Trophoblast cell (in vitro differentiated cells and primary cell): ENCODE measurements at regions not wholly inside any gene's neighbourhood (a gene's known extent, or its start where the extent isn't known, plus 50 kb on each side); places are given as distances from the start of the nearest gene placed in this dataset.

Experiments
- DNase-seq, 2 donors: peaks; one replicate each; pipeline ENCODE4 v3.0.0-alpha.2; 2016
- H2AFZ ChIP-seq: 2 replicates; pipeline ENCODE4 v1.6.1; 2013; ENCODE audit warnings: low read length, moderate library complexity, mild to moderate bottlenecking; ENCODE audit not compliant: insufficient read depth, poor library complexity
- H2AK5ac ChIP-seq: 2 replicates; pipeline ENCODE4 v1.6.1; 2013; ENCODE audit warnings: mild to moderate bottlenecking, low read length
- H2BK120ac ChIP-seq: 2 replicates; pipeline ENCODE4 v1.6.1; 2013; ENCODE audit warnings: low read length, mild to moderate bottlenecking, moderate library complexity; ENCODE audit not compliant: insufficient read depth, poor library complexity
- H2BK12ac ChIP-seq: 2 replicates; pipeline ENCODE4 v1.6.1; 2013; ENCODE audit warnings: mild to moderate bottlenecking, low read length, moderate library complexity
- H2BK5ac ChIP-seq: 2 replicates; pipeline ENCODE4 v1.6.1; 2013; ENCODE audit warnings: low read length, low read depth, moderate library complexity, mild to moderate bottlenecking; ENCODE audit not compliant: poor library complexity
- H3K14ac ChIP-seq: 2 replicates; pipeline ENCODE4 v1.6.1; 2013; ENCODE audit warnings: mild to moderate bottlenecking, low read length
- H3K18ac ChIP-seq: 2 replicates; pipeline ENCODE4 v1.6.1; 2013; ENCODE audit warnings: mild to moderate bottlenecking, low read length
- H3K23ac ChIP-seq: 2 replicates; pipeline ENCODE4 v1.6.1; 2013; ENCODE audit warnings: low read length
- H3K27ac ChIP-seq: 2 replicates; pipeline ENCODE4 v1.5.1; 2013; ENCODE audit warnings: low read depth, mild to moderate bottlenecking, inconsistent platforms, low read length, moderate library complexity
- H3K27me3 ChIP-seq: 2 replicates; pipeline ENCODE4 v1.6.1; 2013; ENCODE audit warnings: inconsistent platforms, mild to moderate bottlenecking, low read length, moderate library complexity; ENCODE audit not compliant: insufficient read depth
- H3K36me3 ChIP-seq, 2 experiments: 1 replicate in 1 of 2; 2 replicates in 1 of 2; pipeline ENCODE4 v1.6.1; 2013; ENCODE audit warnings: low read length in 2 of 2, mild to moderate bottlenecking in 2 of 2, moderate library complexity in 1 of 2; ENCODE audit not compliant: insufficient read depth in 2 of 2, control insufficient read depth in 1 of 2
- H3K4ac ChIP-seq: 2 replicates; pipeline ENCODE4 v1.6.1; 2013; ENCODE audit warnings: low read depth, mild to moderate bottlenecking, low read length, moderate library complexity
- H3K4me1 ChIP-seq, 2 experiments: 1 replicate in 1 of 2; 2 replicates in 1 of 2; pipeline ENCODE4 v1.6.1; 2013; ENCODE audit warnings: low read length in 2 of 2, mild to moderate bottlenecking in 2 of 2, moderate library complexity in 1 of 2; ENCODE audit not compliant: insufficient read depth in 2 of 2, control insufficient read depth in 1 of 2
- H3K4me2 ChIP-seq: 2 replicates; pipeline ENCODE4 v1.6.1; 2013; ENCODE audit warnings: inconsistent platforms, mild to moderate bottlenecking, low read length, moderate library complexity
- H3K4me3 ChIP-seq: 2 replicates; pipeline ENCODE4 v1.5.1; 2013; ENCODE audit warnings: mild to moderate bottlenecking, low read depth, low read length, inconsistent platforms
- H3K79me1 ChIP-seq: one replicate; pipeline ENCODE4 v1.6.1; 2013; ENCODE audit warnings: low read length
- H3K79me2 ChIP-seq: 2 replicates; pipeline ENCODE4 v1.6.1; 2013; ENCODE audit warnings: low read length, mild to moderate bottlenecking; ENCODE audit not compliant: control insufficient read depth, insufficient read depth, poor library complexity
- H3K9ac ChIP-seq: 2 replicates; pipeline ENCODE4 v1.6.1; 2013; ENCODE audit warnings: mild to moderate bottlenecking, low read length
- H3K9me3 ChIP-seq: 2 replicates; pipeline ENCODE4 v1.6.1; 2013; ENCODE audit warnings: low read depth, mild to moderate bottlenecking, control low read depth, inconsistent platforms, low read length; ENCODE audit not compliant: insufficient read depth
- H4K12ac ChIP-seq: 2 replicates; pipeline ENCODE4 v1.6.1; 2013; ENCODE audit warnings: low read depth, mild to moderate bottlenecking, low read length, moderate library complexity
- H4K8ac ChIP-seq: 2 replicates; pipeline ENCODE4 v1.6.1; 2013; ENCODE audit warnings: low read depth, mild to moderate bottlenecking, low read length, moderate library complexity
- H4K91ac ChIP-seq: one replicate; pipeline ENCODE4 v1.6.1; 2013; ENCODE audit warnings: low read depth, mild to moderate bottlenecking, low read length, moderate library complexity
- WGBS: extraction: QIAGEN DNeasy Blood & Tissue Kit; methylation state at CpG from one replicate; pipeline ENCODE4 v1.1.7; 2013; ENCODE audit warnings: missing lambda C conversion rate; ENCODE audit not compliant: insufficient read length, insufficient coverage; ENCODE audit errors: extremely low coverage; 5-methylcytosine and 5-hydroxymethylcytosine counted together

- Histone ChIP-seq H3K79me1 (no peaks in the 10 kb centered on the region), H2BK12ac (no peak overlapping the region), H3K36me3 (no peaks in the 10 kb centered on the region), H3K4me2 (no peak overlapping the region), H3K4me3 (no peak overlapping the region), H3K14ac (no peak overlapping the region), H3K18ac (no peak overlapping the region), H4K8ac (no peak overlapping the region), H4K12ac (no peak overlapping the region), H3K27me3 (no peaks in the 10 kb centered on the region), H2AK5ac (no peak overlapping the region), H3K9me3 (no peaks in the 10 kb centered on the region), H3K9ac (no peak overlapping the region), H4K91ac (no peak overlapping the region), H2BK120ac (no peak overlapping the region), H2BK5ac (no peak overlapping the region), H3K23ac (no peak overlapping the region), H3K79me2 (no peaks in the 10 kb centered on the region), H2AFZ (no peak overlapping the region), H3K4ac (no peak overlapping the region), H3K4me1 (no peaks in the 10 kb centered on the region), H3K27ac (no peak overlapping the region)
- DNase-seq: no peak
- WGBS: no CpG with 5 or more reads among the region's 1 CpG
Measured at GRCh38 chr13:86313421-86313820, 514.2 kb upstream of the SLITRK6 start.

- Histone ChIP-seq H4K8ac (no peak overlapping the region), H3K23ac (no peak overlapping the region), H3K36me3 (no peaks in the 10 kb centered on the region), H3K4me1 (no peaks in the 10 kb centered on the region), H2BK12ac (no peak overlapping the region), H2AFZ (no peak overlapping the region), H4K12ac (no peak overlapping the region), H3K4me3 (no peak overlapping the region), H3K79me2 (no peaks in the 10 kb centered on the region), H3K9me3 (no peaks in the 10 kb centered on the region), H3K4me2 (no peak overlapping the region), H3K79me1 (no peaks in the 10 kb centered on the region), H3K27me3 (no peaks in the 10 kb centered on the region), H3K9ac (no peak overlapping the region), H2AK5ac (no peak overlapping the region), H4K91ac (no peak overlapping the region), H3K27ac (no peak overlapping the region), H3K4ac (no peak overlapping the region), H2BK5ac (no peak overlapping the region), H3K18ac (no peak overlapping the region), H3K14ac (no peak overlapping the region), H2BK120ac (no peak overlapping the region)
- DNase-seq: no peak
- WGBS: no CpG with 5 or more reads among the region's 3 CpGs
Measured at GRCh38 chr13:86318450-86318849, 519.2 kb upstream of the SLITRK6 start.

DNA sequence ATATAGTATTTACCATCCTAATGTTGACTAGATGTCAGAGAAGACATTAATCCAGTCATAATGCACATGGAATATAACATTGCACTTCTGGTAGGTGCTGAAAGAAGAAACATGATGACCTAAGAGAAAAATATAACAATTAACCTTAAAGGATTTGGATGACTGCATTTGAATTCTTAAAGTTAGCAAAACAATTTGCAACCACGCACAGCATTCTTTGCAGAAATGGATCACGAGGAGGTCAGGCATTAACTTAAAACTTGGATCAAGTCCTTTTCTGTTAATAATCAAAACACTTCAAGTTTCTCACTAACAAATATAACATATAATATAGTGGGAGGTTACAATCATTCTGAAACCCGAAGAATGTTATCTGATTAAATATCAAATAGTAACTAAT is 525.0 kb upstream of the SLITRK6 start:
- Histone ChIP-seq H2BK12ac (no peak overlapping the region), H3K79me2 (no peaks in the 10 kb centered on the region), H3K14ac (no peak overlapping the region), H4K12ac (no peak overlapping the region), H2AK5ac (no peak overlapping the region), H3K27me3 (no peaks in the 10 kb centered on the region), H3K23ac (no peak overlapping the region), H3K79me1 (no peaks in the 10 kb centered on the region), H3K4me1 (no peaks in the 10 kb centered on the region), H3K4ac (no peak overlapping the region), H3K4me2 (no peak overlapping the region), H3K36me3 (no peaks in the 10 kb centered on the region), H3K9ac (no peak overlapping the region), H2AFZ (no peak overlapping the region), H2BK120ac (no peak overlapping the region), H3K4me3 (no peak overlapping the region), H3K18ac (no peak overlapping the region), H4K8ac (no peak overlapping the region), H4K91ac (no peak overlapping the region), H3K9me3 (no peaks in the 10 kb centered on the region), H2BK5ac (no peak overlapping the region), H3K27ac (no peak overlapping the region)
- DNase-seq: no peak
- WGBS: no CpG with 5 or more reads among the region's 3 CpGs

DNA sequence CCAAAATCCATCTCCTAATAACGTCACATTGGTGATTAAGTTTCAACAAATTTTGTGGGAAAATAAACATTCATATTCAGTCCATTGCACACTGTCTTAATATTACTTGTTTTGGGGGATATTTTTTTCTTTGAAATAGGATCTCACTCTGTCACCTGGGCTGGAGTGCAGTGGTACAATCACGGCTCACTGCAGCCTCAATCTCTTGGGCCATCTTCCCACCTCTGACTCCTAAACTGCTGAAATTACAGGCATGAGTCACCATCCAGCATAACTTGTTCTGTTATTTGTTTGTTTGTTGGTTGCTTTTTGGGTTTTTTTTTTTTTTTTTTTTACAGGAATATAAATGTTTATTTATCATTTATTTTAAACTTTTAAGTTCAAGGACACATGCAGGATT is 556.1 kb upstream of the SLITRK6 start:
- H4K91ac ChIP-seq: no peak overlapping the region
- no peak overlapping the region for H4K8ac ChIP-seq
- no peak overlapping the region for H3K27ac ChIP-seq
- no peaks in the 10 kb centered on the region for H3K79me2 ChIP-seq
- no peak overlapping the region for H2BK120ac ChIP-seq
- H3K14ac ChIP-seq: no peak overlapping the region
- no peak overlapping the region for H4K12ac ChIP-seq
- DNase-seq: no peak
- WGBS: no CpG with 5 or more reads among the region's 2 CpGs
- no peaks in the 10 kb centered on the region for H3K79me1 ChIP-seq
- H3K9me3 ChIP-seq: no peaks in the 10 kb centered on the region
- H2BK12ac ChIP-seq: no peak overlapping the region
- H3K4me3 ChIP-seq: no peak overlapping the region
- H3K27me3 ChIP-seq: no peaks in the 10 kb centered on the region
- no peaks in the 10 kb centered on the region for H3K36me3 ChIP-seq
- no peak overlapping the region for H2BK5ac ChIP-seq
- H3K4ac ChIP-seq: no peak overlapping the region
- H2AFZ ChIP-seq: no peak overlapping the region
- no peak overlapping the region for H3K18ac ChIP-seq
- no peak overlapping the region for H3K9ac ChIP-seq
- no peak overlapping the region for H3K4me2 ChIP-seq
- no peaks in the 10 kb centered on the region for H3K4me1 ChIP-seq
- no peak overlapping the region for H3K23ac ChIP-seq
- H2AK5ac ChIP-seq: no peak overlapping the region
